ENCODE measurements at regions not wholly inside any gene's neighbourhood (a gene's known extent, or its start where the extent isn't known, plus 50 kb on each side); places are given as distances from the start of the nearest gene placed in this dataset.
"Not testable (repeated sequence)": the region's sequence is repeated elsewhere in the genome, so short reads cannot be mapped to it uniquely, and the experiment has no call there.

GRCh38 chr20:26216025-26216424, 519.4 kb upstream of the ZNF337 start:
- Histone ChIP-seq H3K9me3 (ENCODE audit: insufficient read depth, low read length) (no peaks in the 10 kb centered on the region), H3K4me2 (ENCODE audit: low read length) (no peak overlapping the region), H3K4me3 (ENCODE audit: low read length) (no peak overlapping the region), H2AFZ (ENCODE audit: low read depth, low read length) (no peak overlapping the region), H3K4me1 (ENCODE audit: low read length) (no peaks in the 10 kb centered on the region), H3K27me3 (ENCODE audit: low read depth, low read length) (no peaks in the 10 kb centered on the region), H4K20me1 (ENCODE audit: insufficient read depth, low read length) (no peaks in the 10 kb centered on the region), H3K36me3 (replicated peaks; ENCODE audit: low read depth, low read length) (no peaks in the 10 kb centered on the region), H3K27ac (ENCODE audit: low read length) (no peak overlapping the region), H3K79me2 (ENCODE audit: low read length) (no peaks in the 10 kb centered on the region), H3K9ac (ENCODE audit: low read length) (no peak overlapping the region)
- TF ChIP-seq EZH2phosphoT487 (IDR thresholded peaks at IDR 0.05; ENCODE audit: low read depth) (no peak), CTCF (IDR thresholded peaks at IDR 0.05; ENCODE audit: low read depth, low read length) (no peak)

DNA sequence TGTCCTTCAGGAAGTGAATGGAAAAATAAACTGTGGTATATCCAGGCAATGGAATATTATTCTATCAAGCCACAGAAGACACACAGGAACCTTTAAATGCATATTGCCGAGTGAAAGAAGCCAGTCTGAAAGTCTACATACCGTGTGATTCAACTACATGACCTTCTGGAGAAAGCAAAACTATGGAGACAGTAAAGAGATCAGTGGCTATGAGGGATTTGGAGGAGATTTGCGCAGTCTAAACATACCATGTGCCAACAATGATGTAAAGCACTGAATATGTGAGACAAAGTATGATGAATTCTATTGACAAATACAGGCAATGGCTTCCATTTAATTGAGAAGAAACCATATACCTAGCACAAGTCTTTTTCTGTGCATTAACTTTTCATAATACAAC, 518.3 kb upstream of the ZNF337 start:
- Histone ChIP-seq H3K79me2 (ENCODE audit: low read length) (no peaks in the 10 kb centered on the region), H2AFZ (ENCODE audit: low read depth, low read length) (no peak overlapping the region), H3K27me3 (ENCODE audit: low read depth, low read length) (no peaks in the 10 kb centered on the region), H3K9ac (ENCODE audit: low read length) (no peak overlapping the region), H3K36me3 (replicated peaks; ENCODE audit: low read depth, low read length) (no peaks in the 10 kb centered on the region), H3K4me2 (ENCODE audit: low read length) (no peak overlapping the region), H3K27ac (ENCODE audit: low read length) (no peak overlapping the region), H4K20me1 (ENCODE audit: insufficient read depth, low read length) (no peaks in the 10 kb centered on the region), H3K4me3 (ENCODE audit: low read length) (no peak overlapping the region), H3K4me1 (ENCODE audit: low read length) (no peaks in the 10 kb centered on the region), H3K9me3 (ENCODE audit: insufficient read depth, low read length) (no peaks in the 10 kb centered on the region)
- TF ChIP-seq CTCF (IDR thresholded peaks at IDR 0.05; ENCODE audit: low read depth, low read length) (no peak), EZH2phosphoT487 (IDR thresholded peaks at IDR 0.05; ENCODE audit: low read depth) (no peak)

GRCh38 chr20:26209171-26209941, 512.7 kb upstream of the ZNF337 start:
- H3K27ac ChIP-seq (ENCODE audit: low read length): no peak overlapping the region
- no peaks in the 10 kb centered on the region for H4K20me1 ChIP-seq (ENCODE audit: insufficient read depth, low read length)
- TF ChIP-seq CTCF (IDR thresholded peaks at IDR 0.05; ENCODE audit: low read depth, low read length) (no peak), EZH2phosphoT487 (IDR thresholded peaks at IDR 0.05; ENCODE audit: low read depth) (no peak)
- H3K4me2 ChIP-seq (ENCODE audit: low read length): no peak overlapping the region
- H2AFZ ChIP-seq (ENCODE audit: low read depth, low read length): no peak overlapping the region
- H3K9ac ChIP-seq (ENCODE audit: low read length): no peak overlapping the region
- H3K9me3 ChIP-seq (ENCODE audit: insufficient read depth, low read length): no peaks in the 10 kb centered on the region
- H3K27me3 ChIP-seq (ENCODE audit: low read depth, low read length): no peaks in the 10 kb centered on the region
- H3K4me1 ChIP-seq (ENCODE audit: low read length): no peaks in the 10 kb centered on the region
- H3K79me2 ChIP-seq (ENCODE audit: low read length): no peaks in the 10 kb centered on the region
- H3K36me3 ChIP-seq (replicated peaks; ENCODE audit: low read depth, low read length): no peaks in the 10 kb centered on the region
- no peak overlapping the region for H3K4me3 ChIP-seq (ENCODE audit: low read length)

- no peak overlapping the region for H2AFZ ChIP-seq (ENCODE audit: low read depth, low read length)
- H3K4me1 ChIP-seq (ENCODE audit: low read length): no peaks in the 10 kb centered on the region
- no peaks in the 10 kb centered on the region for H3K9me3 ChIP-seq (ENCODE audit: insufficient read depth, low read length)
- H4K20me1 ChIP-seq (ENCODE audit: insufficient read depth, low read length): no peaks in the 10 kb centered on the region
- no peak overlapping the region for H3K9ac ChIP-seq (ENCODE audit: low read length)
- no peaks in the 10 kb centered on the region for H3K27me3 ChIP-seq (ENCODE audit: low read depth, low read length)
- H3K79me2 ChIP-seq (ENCODE audit: low read length): no peaks in the 10 kb centered on the region
- H3K36me3 ChIP-seq (replicated peaks; ENCODE audit: low read depth, low read length): no peaks in the 10 kb centered on the region
- no peak overlapping the region for H3K27ac ChIP-seq (ENCODE audit: low read length)
- H3K4me3 ChIP-seq (ENCODE audit: low read length): no peak overlapping the region
- TF ChIP-seq CTCF (IDR thresholded peaks at IDR 0.05; ENCODE audit: low read depth, low read length) (no peak), EZH2phosphoT487 (IDR thresholded peaks at IDR 0.05; ENCODE audit: low read depth) (no peak)
- H3K4me2 ChIP-seq (ENCODE audit: low read length): no peak overlapping the region
These were observed 511.8 kb upstream of the ZNF337 start for GRCh38 chr20:26208296-26209091.

- not testable (repeated sequence) for H3K4me2 ChIP-seq (ENCODE audit: low read length); H3K36me3 ChIP-seq (replicated peaks; ENCODE audit: low read depth, low read length); H3K4me1 ChIP-seq (ENCODE audit: low read length); H2AFZ ChIP-seq (ENCODE audit: low read depth, low read length); H3K79me2 ChIP-seq (ENCODE audit: low read length); H3K27ac ChIP-seq (ENCODE audit: low read length); H3K9ac ChIP-seq (ENCODE audit: low read length); H3K9me3 ChIP-seq (ENCODE audit: insufficient read depth, low read length); H3K4me3 ChIP-seq (ENCODE audit: low read length); H4K20me1 ChIP-seq (ENCODE audit: insufficient read depth, low read length); H3K27me3 ChIP-seq (ENCODE audit: low read depth, low read length)
These were observed 511.3 kb upstream of the ZNF337 start for GRCh38 chr20:26207967-26208295.

Measured in OCI-LY3 (cell line).